Endothelial cell of umbilical vein (primary cell): ENCODE measurements at regions not wholly inside any gene's neighbourhood (a gene's known extent, or its start where the extent isn't known, plus 50 kb on each side); places are given as distances from the start of the nearest gene placed in this dataset.

ENCODE experiments used
- BruUV-seq: library from RNA; stranded (reverse); fragments of 400-500 nt; replicated peaks from 2 replicates; lab custom pipeline; 2021; lab: Mats Ljungman, UMichigan
- CTCF ChIA-PET: fragments of 300-600, 350-600 bp; sonication (Branson Sonifier 250); formaldehyde crosslinking; loops from one replicate; lab custom pipeline; 2021; ENCODE audit warnings: antibody characterized with exemption, inconsistent platforms; lab: Charles Lee
- POLR2A ChIA-PET: fragments of 300-600, 350-600 bp; sonication (Branson Sonifier 250); formaldehyde crosslinking; loops from one replicate; lab custom pipeline; 2021; ENCODE audit warnings: antibody characterized with exemption, inconsistent platforms; lab: Charles Lee
- DNase-seq: peaks from one replicate; pipeline ENCODE4 v3.0.0-alpha.2; 2011; ENCODE audit warnings: low read depth, low spot score
- FAIRE-seq: peaks from 2 replicates; lab custom pipeline; 2011; peaks lifted over from hg19 to GRCh38; lab: Jason Lieb, UNC
- H2AFZ ChIP-seq: 2 replicates; pipeline ENCODE4 v1.6.0; 2012; ENCODE audit warnings: low read depth, low read length, control low read depth, inconsistent platforms
- H3K27ac ChIP-seq: 2 replicates; pipeline ENCODE4 v1.5.1; 2011; ENCODE audit warnings: low read depth, mild to moderate bottlenecking, control low read depth, low read length, moderate library complexity; ENCODE audit not compliant: insufficient read depth
- H3K27me3 ChIP-seq, 2 experiments: 2 replicates each; pipeline versions ENCODE4 v1.6.0 to v1.6.1; 2011; ENCODE audit warnings: low read length in 2 of 2, mixed read lengths in 1 of 2; ENCODE audit not compliant: control insufficient read depth in 2 of 2, insufficient read depth in 2 of 2
- H3K36me3 ChIP-seq, 2 experiments: 2 replicates in 1 of 2; 3 replicates in 1 of 2; pipeline ENCODE4 v1.5.1; 2011; ENCODE audit warnings: low read length in 2 of 2, mild to moderate bottlenecking in 1 of 2, moderate library complexity in 1 of 2; ENCODE audit not compliant: control insufficient read depth in 2 of 2, insufficient read depth in 2 of 2; ENCODE audit errors: extremely low read depth in 1 of 2
- H3K4me1 ChIP-seq: 3 replicates; pipeline ENCODE4 v1.5.1; 2011; ENCODE audit warnings: mild to moderate bottlenecking, low read length; ENCODE audit not compliant: control insufficient read depth, insufficient read depth; ENCODE audit errors: extremely low read depth
- H3K4me2 ChIP-seq: 2 replicates; pipeline ENCODE4 v1.6.1; 2011; ENCODE audit warnings: low read length, control low read depth, mixed read lengths; ENCODE audit not compliant: insufficient read depth
- H3K4me3 ChIP-seq, 3 experiments: fragments of 200-600 bp in 1 of 3; sonication (generic), shearing (Covaris generic) in 1 of 3; replicated peaks in 1 of 3; 2 replicates each; pipeline ENCODE4 v1.5.1; 2011 to 2016; ENCODE audit warnings: control low read depth in 3 of 3, low read length in 3 of 3, mild to moderate bottlenecking in 2 of 3, inconsistent platforms in 1 of 3, low read depth in 1 of 3, moderate library complexity in 1 of 3; ENCODE audit not compliant: insufficient read depth in 1 of 3
- H3K79me2 ChIP-seq: 2 replicates; pipeline ENCODE4 v1.6.0; 2012; ENCODE audit warnings: low read length, inconsistent platforms; ENCODE audit not compliant: control insufficient read depth, insufficient read depth
- H3K9ac ChIP-seq: replicated peaks from 2 replicates; pipeline ENCODE3; 2011; ENCODE audit warnings: low read length, control low read depth; ENCODE audit not compliant: insufficient read depth; ENCODE audit errors: extremely low read depth
- H3K9me1 ChIP-seq: replicated peaks from 3 replicates; pipeline ENCODE4 v1.6.0; 2011; ENCODE audit warnings: mild to moderate bottlenecking, low read length; ENCODE audit not compliant: control insufficient read depth, insufficient read depth; ENCODE audit errors: extremely low read depth
- H3K9me3 ChIP-seq: replicated peaks from 2 replicates; pipeline ENCODE4 v1.5.1; 2012; ENCODE audit warnings: low read length, inconsistent platforms; ENCODE audit not compliant: control insufficient read depth, insufficient read depth
- H4K20me1 ChIP-seq: replicated peaks from 2 replicates; pipeline ENCODE3; 2011; ENCODE audit warnings: mild to moderate bottlenecking, low read length; ENCODE audit not compliant: control insufficient read depth, insufficient read depth; ENCODE audit errors: extremely low read depth
- EZH2 ChIP-seq: IDR thresholded peaks from 2 replicates; pipeline ENCODE4 v1.6.1; 2012; ENCODE audit warnings: borderline replicate concordance, low read depth, mild to moderate bottlenecking, moderate library complexity, low read length, inconsistent platforms; ENCODE audit not compliant: severe bottlenecking
- FOS ChIP-seq: IDR thresholded peaks from 2 replicates; pipeline ENCODE4 v1.6.1; 2011; ENCODE audit warnings: mild to moderate bottlenecking, low read length, moderate library complexity, borderline replicate concordance; ENCODE audit not compliant: insufficient read depth
- GATA2 ChIP-seq: IDR thresholded peaks from 2 replicates; pipeline ENCODE4 v1.7.0; 2011; ENCODE audit warnings: low read depth, mild to moderate bottlenecking, moderate library complexity, mixed read lengths, low read length; ENCODE audit not compliant: insufficient read length, insufficient read depth
- JUN ChIP-seq: IDR thresholded peaks from 2 replicates; pipeline ENCODE4 v1.6.1; 2011; ENCODE audit warnings: borderline replicate concordance, low read depth; ENCODE audit not compliant: insufficient read length, insufficient read depth
- MYC ChIP-seq: IDR thresholded peaks from one replicate; pipeline ENCODE4 v1.6.1; 2011; ENCODE audit warnings: mild to moderate bottlenecking, low read depth, low read length
- POLR2AphosphoS5 ChIP-seq: IDR thresholded peaks from 2 replicates; pipeline ENCODE4 v1.6.1; 2012; ENCODE audit warnings: low read depth, mild to moderate bottlenecking, control low read depth, low read length, moderate library complexity; ENCODE audit not compliant: insufficient read depth
- dilution Hi-C: fragments of 300-500 bp; cut with MboI; formaldehyde crosslinking; loops from one replicate; pipeline ENCODE4 v1.15.0; 2019; ENCODE audit warnings: low sequenced_read_pairs; ENCODE audit not compliant: extremely low pct_ligation_motif_present
- intact Hi-C: fragments of 100-400 bp; cut with micrococcal nuclease; formaldehyde crosslinking; loops from one replicate; pipeline ENCODE4 v1.10.0; 2022
- TF ChIP-seq, protein P1 (sequence below): IDR thresholded peaks from 2 replicates; pipeline ENCODE4 v1.6.1; 2011; ENCODE audit not compliant: insufficient read depth, insufficient read length

DNA sequence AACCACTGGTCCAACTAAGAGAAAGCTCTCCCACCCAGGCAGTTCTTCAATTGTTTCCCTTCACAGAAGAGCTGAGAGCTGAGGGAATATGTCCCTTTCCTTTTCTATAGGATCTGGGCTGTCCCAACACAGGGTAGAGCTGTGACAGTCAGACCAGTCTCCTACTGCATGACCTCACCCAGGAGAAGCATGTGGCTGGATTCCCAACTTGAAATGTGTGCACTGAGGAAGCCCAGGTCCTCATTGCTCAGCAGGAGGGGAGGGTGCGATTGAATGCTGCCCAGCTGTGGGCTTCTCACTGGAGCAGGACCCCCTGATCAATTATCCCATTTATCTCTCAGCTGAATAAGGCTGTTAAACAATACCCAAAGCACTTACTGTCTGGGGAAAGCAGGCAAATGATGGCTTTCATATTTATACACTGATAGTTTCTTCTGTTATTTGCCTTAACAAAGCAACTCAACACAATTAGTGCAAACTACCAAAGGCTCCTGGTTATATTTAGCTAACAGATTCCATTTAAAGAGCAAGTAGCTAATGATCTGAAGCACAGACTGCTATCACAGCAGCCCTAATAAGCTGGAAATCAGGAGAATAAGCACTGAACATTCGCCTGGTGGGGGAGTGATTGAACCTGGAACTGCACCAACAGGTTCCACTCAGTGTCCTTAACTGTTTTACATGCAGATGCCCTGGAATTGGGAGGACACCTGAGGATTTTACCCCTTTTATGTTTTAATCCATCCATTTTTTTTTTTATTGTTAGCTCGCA is 508.8 kb downstream of the CCSER2 start:
- no peak overlapping the region for H3K27ac ChIP-seq
- no peaks in the 10 kb centered on the region for H4K20me1 ChIP-seq
- no peak overlapping the region for H2AFZ ChIP-seq
- dilution Hi-C loops (no loop called here), intact Hi-C loops (no loop called here)
- H3K4me3 ChIP-seq: no peak overlapping the region
- no TSS peak for BruUV-seq
- no peak overlapping the region for H3K4me2 ChIP-seq
- H3K36me3 ChIP-seq: no peaks in the 10 kb centered on the region
- CTCF ChIA-PET: no interaction called here
- no peaks in the 10 kb centered on the region for H3K9me3 ChIP-seq
- TF ChIP-seq MYC (no peak), POLR2AphosphoS5 (no peak), GATA2 (no peak), JUN (no peak), EZH2 (no peak), FOS (no peak)
- POLR2A ChIA-PET: no interaction called here
- no peaks in the 10 kb centered on the region for H3K4me1 ChIP-seq
- no peak overlapping the region for H3K9ac ChIP-seq
- no peak for DNase-seq
- H3K27me3 ChIP-seq: no peaks in the 10 kb centered on the region
- no peaks in the 10 kb centered on the region for H3K9me1 ChIP-seq
- no peak for FAIRE-seq
- H3K79me2 ChIP-seq: no peaks in the 10 kb centered on the region

DNA sequence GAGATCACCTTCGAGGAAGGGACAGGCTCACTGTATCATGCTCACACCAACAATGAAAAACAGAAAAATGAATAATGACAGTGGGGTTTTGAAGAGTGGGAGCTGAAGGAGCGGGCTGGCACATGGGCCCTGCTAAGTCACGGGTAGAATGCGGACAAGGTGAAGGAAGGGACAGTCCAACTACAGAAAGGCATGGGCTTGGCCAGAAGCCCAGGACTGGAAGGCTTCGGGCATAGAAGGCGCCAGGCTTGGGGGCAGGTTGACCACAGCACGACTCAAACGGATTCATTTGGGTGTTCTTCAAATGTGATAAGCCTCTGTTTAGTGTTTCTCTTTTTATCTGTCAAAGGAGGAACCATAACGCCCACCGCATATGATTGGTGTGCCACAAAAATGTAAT is 509.5 kb downstream of the CCSER2 start:
- intact Hi-C loops: no loop called here
- no peaks in the 10 kb centered on the region for H3K27me3 ChIP-seq
- H3K79me2 ChIP-seq: no peaks in the 10 kb centered on the region
- H4K20me1 ChIP-seq: no peaks in the 10 kb centered on the region
- dilution Hi-C loops: no loop called here
- H3K27ac ChIP-seq: no peak overlapping the region
- ChIA-PET CTCF (no interaction called here), POLR2A (no interaction called here)
- H3K4me1 ChIP-seq: no peaks in the 10 kb centered on the region
- no peak overlapping the region for H3K4me2 ChIP-seq
- no TSS peak for BruUV-seq
- no peak overlapping the region for H2AFZ ChIP-seq
- no peaks in the 10 kb centered on the region for H3K9me1 ChIP-seq
- H3K9ac ChIP-seq: no peak overlapping the region
- no peak for FAIRE-seq
- no peak for DNase-seq
- H3K4me3 ChIP-seq: no peak overlapping the region
- H3K36me3 ChIP-seq: no peaks in the 10 kb centered on the region
- H3K9me3 ChIP-seq: no peaks in the 10 kb centered on the region
- TF ChIP-seq, protein P1, sequence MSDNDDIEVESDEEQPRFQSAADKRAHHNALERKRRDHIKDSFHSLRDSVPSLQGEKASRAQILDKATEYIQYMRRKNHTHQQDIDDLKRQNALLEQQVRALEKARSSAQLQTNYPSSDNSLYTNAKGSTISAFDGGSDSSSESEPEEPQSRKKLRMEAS: no peak
- TF ChIP-seq JUN (no peak), GATA2 (no peak), POLR2AphosphoS5 (no peak), EZH2 (no peak)
